Suprapubic skin (tissue), 3 donors: ENCODE measurements at regions not wholly inside any gene's neighbourhood (a gene's known extent, or its start where the extent isn't known, plus 50 kb on each side); places are given as distances from the start of the nearest gene placed in this dataset.

Source experiments
- CTCF ChIP-seq, 2 donors: fragments of 200-600 bp in 1 of 2; fragments of 450-650 bp in 1 of 2; sonication (generic) in 1 of 2; IDR thresholded peaks; one replicate each; pipeline ENCODE4 v1.5.1; 2016 to 2019; ENCODE audit warnings: antibody characterized with exemption in 2 of 2, mild to moderate bottlenecking in 1 of 2, moderate library complexity in 1 of 2
- POLR2AphosphoS5 ChIP-seq, 3 donors: sonication (generic); formaldehyde crosslinking; IDR thresholded peaks; one replicate each; pipeline ENCODE4 v1.6.1; 2017; ENCODE audit warnings: antibody characterized with exemption in 3 of 3

GRCh38 chr2:177073611-177074010, 139.0 kb upstream of the HNRNPA3 start:
- TF ChIP-seq POLR2AphosphoS5 (IDR thresholded peaks at IDR 0.05): no peak
- no peak for TF ChIP-seq CTCF (IDR thresholded peaks at IDR 0.05)
